MM.1S (cell line): ENCODE measurements at regions not wholly inside any gene's neighbourhood (a gene's known extent, or its start where the extent isn't known, plus 50 kb on each side); places are given as distances from the start of the nearest gene placed in this dataset.

Experiments used
- DNase-seq: peaks from one replicate; pipeline ENCODE4 v3.0.0-alpha.2; 2015
- H2AFZ ChIP-seq: fragments of 300-600 bp; sonication (generic); 2 replicates; pipeline ENCODE4 v1.6.0; 2016; ENCODE audit warnings: antibody characterized with exemption, low read length
- H3F3A ChIP-seq: fragments of 300-600 bp; sonication (generic); 2 replicates; pipeline ENCODE4 v1.6.1; 2016; ENCODE audit warnings: mild to moderate bottlenecking, antibody characterized with exemption, low read length, moderate library complexity, mixed read lengths; ENCODE audit not compliant: insufficient read depth
- H3K27ac ChIP-seq: fragments of 300-600 bp; sonication (generic); 2 replicates; pipeline ENCODE4 v1.5.1; 2016; ENCODE audit warnings: mild to moderate bottlenecking, low read length
- H3K27me3 ChIP-seq: fragments of 300-600 bp; sonication (generic); replicated peaks from 2 replicates; pipeline ENCODE4 v1.6.0; 2016; ENCODE audit warnings: low read length; ENCODE audit not compliant: insufficient read depth
- H3K36me3 ChIP-seq: fragments of 300-600 bp; sonication (generic); replicated peaks from 2 replicates; pipeline ENCODE4 v1.6.1; 2016; ENCODE audit warnings: mild to moderate bottlenecking, low read length, mixed read lengths; ENCODE audit not compliant: insufficient read depth
- H3K4me1 ChIP-seq: fragments of 300-600 bp; sonication (generic); 2 replicates; pipeline ENCODE4 v1.6.1; 2016; ENCODE audit warnings: low read length, mixed read lengths
- H3K4me2 ChIP-seq: fragments of 300-600 bp; sonication (generic); 2 replicates; pipeline ENCODE4 v1.6.0; 2016; ENCODE audit warnings: low read depth, low read length
- H3K4me3 ChIP-seq: fragments of 300-600 bp; sonication (generic); 2 replicates; pipeline ENCODE4 v1.5.1; 2016; ENCODE audit warnings: low read length, mixed read lengths
- H3K79me2 ChIP-seq: fragments of 300-600 bp; sonication (generic); 2 replicates; pipeline ENCODE4 v1.6.1; 2016; ENCODE audit warnings: mixed run types, low read length, mixed read lengths
- H3K9ac ChIP-seq: fragments of 300-600 bp; sonication (generic); 2 replicates; pipeline ENCODE4 v1.6.1; 2016; ENCODE audit warnings: low read length, mixed read lengths
- H3K9me2 ChIP-seq: fragments of 300-600 bp; sonication (generic); replicated peaks from 2 replicates; pipeline ENCODE4 v1.6.1; 2016; ENCODE audit warnings: mild to moderate bottlenecking, low read length, mixed read lengths; ENCODE audit not compliant: insufficient read depth
- H3K9me3 ChIP-seq: fragments of 300-600 bp; sonication (generic); replicated peaks from 2 replicates; pipeline ENCODE4 v1.6.1; 2016; ENCODE audit warnings: mild to moderate bottlenecking, low read length, mixed read lengths; ENCODE audit not compliant: insufficient read depth
- H4K20me1 ChIP-seq: fragments of 300-600 bp; sonication (generic); 2 replicates; pipeline ENCODE4 v1.6.1; 2016; ENCODE audit warnings: mild to moderate bottlenecking, low read length, moderate library complexity, mixed read lengths; ENCODE audit not compliant: insufficient read depth
- EZH2 ChIP-seq: fragments of 300-600 bp; sonication (generic); optimal IDR thresholded peaks from 2 replicates; pipeline ENCODE3; 2017; ENCODE audit warnings: low read depth, mild to moderate bottlenecking, antibody characterized with exemption, low read length, mixed read lengths
- EZH2phosphoT487 ChIP-seq: fragments of 300-600 bp; sonication (generic); IDR thresholded peaks from 2 replicates; pipeline ENCODE4 v1.6.1; 2018; ENCODE audit warnings: antibody characterized with exemption, low read length
- TF ChIP-seq, protein P1 (sequence below): fragments of 300-600 bp; sonication (generic); IDR thresholded peaks from 2 replicates; pipeline ENCODE4 v1.5.1; 2016; ENCODE audit warnings: antibody characterized with exemption, low read length, mixed read lengths

DNA sequence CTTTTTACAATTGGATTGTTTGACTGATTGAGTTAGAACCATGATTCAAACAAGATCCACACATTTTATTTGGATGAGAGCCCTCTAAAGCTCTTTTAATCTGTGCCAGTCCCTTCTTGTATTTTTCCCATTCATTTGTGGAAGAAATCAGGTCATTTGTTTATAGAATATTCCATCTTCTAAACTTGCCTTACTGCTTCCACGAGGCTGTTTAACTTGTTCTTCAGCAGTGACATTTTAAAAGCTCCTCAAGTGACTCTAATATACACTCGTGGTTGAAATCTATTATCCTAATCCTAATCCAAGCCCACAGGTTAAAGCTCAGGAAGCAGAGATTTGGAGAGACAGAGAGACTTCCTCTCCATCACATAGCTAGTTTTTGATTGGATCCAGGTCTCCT is 155.4 kb upstream of the SVIL start:
- Histone ChIP-seq H3K9me2 (no peaks in the 10 kb centered on the region), H2AFZ (no peak overlapping the region), H3K4me3 (no peak overlapping the region), H3K9me3 (no peaks in the 10 kb centered on the region), H3K4me2 (no peak overlapping the region), H3K9ac (no peak overlapping the region), H4K20me1 (no peaks in the 10 kb centered on the region), H3K27me3 (no peaks in the 10 kb centered on the region), H3K4me1 (no peaks in the 10 kb centered on the region), H3F3A (no peaks in the 10 kb centered on the region), H3K36me3 (no peaks in the 10 kb centered on the region), H3K79me2 (no peaks in the 10 kb centered on the region), H3K27ac (no peak overlapping the region)
- DNase-seq, result no peak
- TF ChIP-seq EZH2 (no peak), EZH2phosphoT487 (no peak)
- TF ChIP-seq, protein P1, sequence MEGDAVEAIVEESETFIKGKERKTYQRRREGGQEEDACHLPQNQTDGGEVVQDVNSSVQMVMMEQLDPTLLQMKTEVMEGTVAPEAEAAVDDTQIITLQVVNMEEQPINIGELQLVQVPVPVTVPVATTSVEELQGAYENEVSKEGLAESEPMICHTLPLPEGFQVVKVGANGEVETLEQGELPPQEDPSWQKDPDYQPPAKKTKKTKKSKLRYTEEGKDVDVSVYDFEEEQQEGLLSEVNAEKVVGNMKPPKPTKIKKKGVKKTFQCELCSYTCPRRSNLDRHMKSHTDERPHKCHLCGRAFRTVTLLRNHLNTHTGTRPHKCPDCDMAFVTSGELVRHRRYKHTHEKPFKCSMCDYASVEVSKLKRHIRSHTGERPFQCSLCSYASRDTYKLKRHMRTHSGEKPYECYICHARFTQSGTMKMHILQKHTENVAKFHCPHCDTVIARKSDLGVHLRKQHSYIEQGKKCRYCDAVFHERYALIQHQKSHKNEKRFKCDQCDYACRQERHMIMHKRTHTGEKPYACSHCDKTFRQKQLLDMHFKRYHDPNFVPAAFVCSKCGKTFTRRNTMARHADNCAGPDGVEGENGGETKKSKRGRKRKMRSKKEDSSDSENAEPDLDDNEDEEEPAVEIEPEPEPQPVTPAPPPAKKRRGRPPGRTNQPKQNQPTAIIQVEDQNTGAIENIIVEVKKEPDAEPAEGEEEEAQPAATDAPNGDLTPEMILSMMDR, result no peak

DNA sequence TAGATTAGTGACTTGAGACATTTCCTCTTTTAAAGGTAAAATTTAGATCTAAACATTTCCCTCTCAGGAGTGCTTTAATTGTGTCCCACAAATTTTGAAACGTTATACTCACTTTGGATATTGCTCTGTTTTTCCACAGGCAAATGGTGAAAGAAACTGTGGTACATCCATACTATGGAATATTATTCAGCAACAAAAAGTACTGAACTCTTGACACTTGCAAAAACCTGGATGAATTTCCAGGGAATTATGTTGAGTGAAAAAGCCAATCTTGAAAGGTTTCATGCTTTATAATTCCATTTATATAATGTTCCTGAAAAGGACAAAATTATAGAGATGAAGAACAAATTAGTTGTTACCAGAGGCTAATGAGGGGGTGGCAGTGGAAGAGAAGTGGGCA is 153.3 kb upstream of the SVIL start:
- H2AFZ ChIP-seq, result no peak overlapping the region
- H4K20me1 ChIP-seq, result no peaks in the 10 kb centered on the region
- no peaks in the 10 kb centered on the region for H3K9me3 ChIP-seq
- H3K36me3 ChIP-seq, result no peaks in the 10 kb centered on the region
- no peaks in the 10 kb centered on the region for H3F3A ChIP-seq
- H3K4me3 ChIP-seq, result no peak overlapping the region
- peaks cover 6% of the 10 kb centered on the region; the same call in 1 of the 2 replicates for H3K4me1 ChIP-seq
- no peak for DNase-seq
- no peaks in the 10 kb centered on the region for H3K9me2 ChIP-seq
- no peak overlapping the region for H3K9ac ChIP-seq
- H3K4me2 ChIP-seq, result no peak overlapping the region
- no peak overlapping the region for H3K27ac ChIP-seq
- no peaks in the 10 kb centered on the region for H3K27me3 ChIP-seq
- H3K79me2 ChIP-seq, result no peaks in the 10 kb centered on the region
- TF ChIP-seq, protein P1, result no peak

DNA sequence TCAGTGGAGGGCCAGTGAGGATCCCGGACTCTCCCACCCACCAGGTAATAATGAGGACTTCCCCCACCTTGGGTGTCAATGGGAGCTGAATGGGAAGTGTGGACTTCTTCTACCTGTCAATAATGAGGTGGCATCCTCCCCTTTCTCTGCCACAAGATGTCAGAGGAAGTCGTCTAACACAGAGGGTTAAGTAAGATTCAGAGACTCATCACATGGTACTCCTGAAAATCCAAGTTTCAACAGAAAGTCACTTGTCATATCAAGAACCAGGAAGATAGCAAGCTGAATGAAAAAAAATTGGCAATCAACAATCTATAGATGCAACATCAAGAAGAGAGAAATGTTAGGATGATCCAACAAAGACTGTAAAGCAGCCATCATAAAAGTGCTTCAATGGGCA is 150.9 kb upstream of the SVIL start:
- no peak for DNase-seq
- H3K4me1 ChIP-seq, result peaks cover 12% of the 10 kb centered on the region; the same call in 1 of the 2 replicates
- H3K27ac ChIP-seq, result no peak overlapping the region
- no peaks in the 10 kb centered on the region for H3K27me3 ChIP-seq
- no peaks in the 10 kb centered on the region for H3F3A ChIP-seq
- no peaks in the 10 kb centered on the region for H3K36me3 ChIP-seq
- H2AFZ ChIP-seq, result no peak overlapping the region
- no peaks in the 10 kb centered on the region for H4K20me1 ChIP-seq
- H3K9me2 ChIP-seq, result no peaks in the 10 kb centered on the region
- no peaks in the 10 kb centered on the region for H3K9me3 ChIP-seq
- TF ChIP-seq EZH2 (no peak), EZH2phosphoT487 (no peak)
- TF ChIP-seq, protein P1, result no peak
- no peak overlapping the region for H3K4me3 ChIP-seq
- no peak overlapping the region for H3K4me2 ChIP-seq
- no peak overlapping the region for H3K9ac ChIP-seq
- no peaks in the 10 kb centered on the region for H3K79me2 ChIP-seq
